GM18867 (cell line): ENCODE measurements at regions not wholly inside any gene's neighbourhood (a gene's known extent, or its start where the extent isn't known, plus 50 kb on each side); places are given as distances from the start of the nearest gene placed in this dataset.

ENCODE experiments used
- ATAC-seq: cut with Tn5 transposase; IDR thresholded peaks from one replicate; pipeline ENCODE4 v1.9.1; 2021; ENCODE audit warnings: mild to moderate bottlenecking, moderate library complexity; ENCODE audit not compliant: unreplicated experiment

DNA sequence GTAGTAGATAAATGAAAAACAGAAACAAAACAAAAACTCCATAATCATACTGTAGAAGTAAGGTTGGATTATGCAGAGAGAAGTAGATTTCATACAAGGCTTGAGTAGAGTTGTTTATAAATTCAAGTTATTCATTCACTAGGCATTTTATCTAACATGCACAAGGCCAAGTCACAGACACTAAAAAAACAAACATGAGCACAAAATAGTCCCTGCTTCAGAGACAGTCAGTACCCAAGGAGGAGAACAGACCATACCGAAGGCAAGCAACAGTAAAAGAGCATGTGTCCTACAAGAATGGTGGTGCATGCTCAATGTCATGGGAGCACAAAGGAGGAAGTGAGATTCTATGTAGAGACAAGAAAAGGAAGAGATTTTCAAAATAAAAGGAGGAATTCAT is 796.5 kb upstream of the LRRC4C start:
- ATAC-seq: no peak

DNA sequence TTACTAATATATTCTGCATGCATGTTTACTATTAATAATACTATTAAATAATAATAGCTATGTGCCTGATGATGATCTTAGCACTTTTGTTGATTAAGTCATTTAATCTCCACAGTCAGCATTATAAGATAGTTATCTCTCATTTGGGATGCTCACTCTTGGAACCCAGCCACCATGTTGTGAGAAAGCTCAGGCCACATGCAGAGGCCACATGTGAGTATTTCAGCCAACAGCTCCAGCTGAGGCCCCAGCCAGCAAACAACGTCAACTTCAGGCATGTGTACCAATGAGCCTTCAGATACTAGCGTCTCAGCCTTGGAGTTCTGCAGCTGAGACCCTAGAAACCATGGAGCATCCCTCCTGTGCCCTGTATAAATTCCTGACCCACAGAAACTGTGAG is 798.1 kb upstream of the LRRC4C start:
- ATAC-seq: no peak

- ATAC-seq: no peak
Measured at GRCh38 chr11:42265072-42265471, 805.6 kb upstream of the LRRC4C start.

- ATAC-seq: no peak
Measured at GRCh38 chr11:42271306-42271705, 811.9 kb upstream of the LRRC4C start.

- no peak for ATAC-seq
Measured at GRCh38 chr11:42273977-42274376, 814.5 kb upstream of the LRRC4C start.

DNA sequence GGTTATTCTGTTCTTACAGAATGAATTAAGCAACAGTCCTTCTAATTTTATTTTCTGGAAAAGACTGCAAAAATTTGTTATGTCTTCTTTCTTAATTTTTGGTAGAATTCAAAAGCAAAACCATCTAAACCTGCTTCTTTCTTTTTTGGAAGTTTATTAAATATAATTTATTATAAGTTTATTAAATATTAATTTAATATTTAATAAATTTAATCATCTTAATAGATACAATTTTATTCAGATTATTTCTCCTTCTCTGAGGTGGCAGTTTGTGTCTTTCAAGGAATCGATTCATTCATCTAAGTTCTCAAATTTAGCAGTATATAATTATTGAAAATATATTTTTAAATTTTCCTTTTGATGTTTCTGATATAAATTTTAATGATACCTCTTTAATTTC is 837.5 kb upstream of the LRRC4C start:
- no peak for ATAC-seq

- ATAC-seq: no peak
Measured at GRCh38 chr11:42299780-42300179, 840.3 kb upstream of the LRRC4C start.

DNA sequence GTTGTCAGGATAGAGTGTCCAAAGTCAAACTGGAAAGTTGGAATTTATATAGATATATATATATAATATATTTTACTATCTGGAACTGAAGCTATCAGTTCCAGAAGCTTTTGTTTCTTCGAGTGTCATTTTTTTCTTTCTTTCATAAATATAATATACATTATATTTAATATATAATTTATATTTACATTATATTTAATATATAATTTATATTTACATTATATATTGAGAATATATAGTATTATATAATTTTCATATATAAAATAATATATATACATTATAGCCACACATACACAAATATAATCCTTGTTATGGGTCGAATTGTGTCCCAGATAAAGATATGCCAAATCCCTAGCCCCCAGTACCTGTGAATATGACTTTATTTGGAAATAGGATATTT is 842.3 kb upstream of the LRRC4C start:
- ATAC-seq: no peak

GRCh38 chr11:42311514-42311913 is 852.1 kb upstream of the LRRC4C start:
- no peak for ATAC-seq

GRCh38 chr11:42311944-42312343 is 852.5 kb upstream of the LRRC4C start:
- ATAC-seq: no peak

DNA sequence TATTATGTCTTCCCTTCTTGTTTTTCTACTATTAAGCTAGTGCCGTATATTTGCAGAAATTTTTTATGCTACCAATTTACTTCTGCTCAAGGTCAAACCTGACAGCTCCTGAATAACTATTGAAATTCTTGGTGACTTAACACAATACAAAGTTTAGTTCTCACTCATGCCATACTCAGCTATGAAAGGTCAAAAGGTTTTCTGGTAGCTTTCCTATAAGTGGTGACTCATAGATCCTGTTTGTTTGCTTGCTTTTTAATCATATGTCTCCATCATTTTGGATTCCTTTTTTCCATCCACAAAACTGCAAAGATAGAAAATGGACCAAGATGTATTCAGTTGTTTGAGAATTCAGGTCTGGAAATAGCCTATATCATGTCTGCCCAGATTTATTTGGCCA is 855.8 kb upstream of the LRRC4C start:
- ATAC-seq: no peak

- ATAC-seq: no peak
Measured at GRCh38 chr11:42315846-42316245, 856.4 kb upstream of the LRRC4C start.

DNA sequence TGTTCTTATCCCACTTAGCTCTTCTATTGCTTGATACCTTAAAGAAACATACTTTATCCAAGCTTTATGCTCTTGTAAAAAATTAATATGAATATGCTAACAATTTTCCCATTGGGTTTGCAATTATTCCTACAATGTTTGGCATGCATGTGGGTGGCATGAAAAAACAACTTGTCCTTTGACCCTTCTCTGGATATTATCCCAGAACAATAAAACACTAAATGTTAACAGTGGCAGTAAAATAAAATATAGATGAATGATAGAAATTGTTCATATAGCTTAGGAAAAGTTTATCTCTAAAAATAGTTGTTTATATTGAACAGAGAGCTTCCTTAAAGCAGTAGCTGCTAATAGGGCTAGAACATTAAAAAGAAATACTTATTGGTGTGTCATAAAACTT is 860.5 kb upstream of the LRRC4C start:
- ATAC-seq: no peak

GRCh38 chr11:42329929-42330565 is 870.6 kb upstream of the LRRC4C start:
- ATAC-seq: no peak

GRCh38 chr11:42337786-42338455 is 878.5 kb upstream of the LRRC4C start:
- ATAC-seq: no peak

DNA sequence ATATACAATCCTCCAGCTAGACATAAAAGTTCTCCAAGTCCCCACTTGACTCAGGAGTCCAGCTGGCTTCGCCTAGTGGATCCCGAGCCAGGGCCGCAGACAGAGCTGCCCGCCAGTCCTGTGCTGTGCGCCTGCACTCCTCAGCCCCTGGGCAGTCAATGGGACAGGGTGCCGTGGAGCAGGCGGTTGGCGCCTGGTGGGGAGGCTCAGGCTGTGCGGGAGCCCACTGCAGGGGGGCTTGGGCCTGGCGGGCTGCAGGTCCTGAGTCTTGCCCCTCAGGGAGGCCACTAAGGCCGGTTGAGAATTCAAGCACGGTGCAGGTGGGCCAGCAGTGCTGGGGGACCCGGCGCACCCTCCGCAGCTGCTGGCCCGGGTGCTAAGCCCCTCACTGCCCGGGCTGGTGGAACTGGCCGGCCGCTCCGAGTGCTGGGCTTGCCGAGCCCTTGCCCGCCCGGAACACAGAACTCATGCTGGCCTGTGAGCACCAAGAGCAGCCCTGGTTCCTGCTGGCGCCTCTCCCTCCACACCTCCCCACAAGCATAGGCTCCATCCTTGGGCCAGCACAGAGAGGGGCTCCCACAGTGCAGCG is 884.8 kb upstream of the LRRC4C start:
- ATAC-seq: no peak

- ATAC-seq: no peak
Measured at GRCh38 chr11:42345933-42346332, 886.5 kb upstream of the LRRC4C start.

GRCh38 chr11:42363701-42364100 is 904.2 kb upstream of the LRRC4C start:
- ATAC-seq: no peak

- no peak for ATAC-seq
Measured at GRCh38 chr11:42390116-42390515, 921.7 kb upstream of the API5 start.

GRCh38 chr11:42397483-42397882 is 914.3 kb upstream of the API5 start:
- ATAC-seq: no peak

DNA sequence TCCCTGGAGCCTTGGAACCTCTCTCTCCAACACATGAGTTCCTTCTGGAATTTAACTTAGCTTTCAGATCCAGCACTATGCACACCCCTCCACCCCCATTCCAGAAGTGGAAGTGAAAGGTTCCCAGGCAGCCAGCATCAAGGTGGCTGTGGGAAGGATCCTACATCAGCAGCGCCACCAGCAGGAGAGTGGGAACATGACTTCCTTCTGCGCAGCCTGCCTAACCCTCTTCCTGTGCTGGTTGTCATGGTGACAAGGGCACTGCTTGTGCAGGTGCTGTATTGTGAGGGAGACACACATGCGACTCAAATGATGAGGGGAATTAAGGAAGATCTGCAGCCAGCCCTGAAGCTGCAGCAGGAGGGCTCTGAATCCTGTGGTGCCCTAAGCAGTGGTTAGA is 904.5 kb upstream of the API5 start:
- ATAC-seq: no peak

DNA sequence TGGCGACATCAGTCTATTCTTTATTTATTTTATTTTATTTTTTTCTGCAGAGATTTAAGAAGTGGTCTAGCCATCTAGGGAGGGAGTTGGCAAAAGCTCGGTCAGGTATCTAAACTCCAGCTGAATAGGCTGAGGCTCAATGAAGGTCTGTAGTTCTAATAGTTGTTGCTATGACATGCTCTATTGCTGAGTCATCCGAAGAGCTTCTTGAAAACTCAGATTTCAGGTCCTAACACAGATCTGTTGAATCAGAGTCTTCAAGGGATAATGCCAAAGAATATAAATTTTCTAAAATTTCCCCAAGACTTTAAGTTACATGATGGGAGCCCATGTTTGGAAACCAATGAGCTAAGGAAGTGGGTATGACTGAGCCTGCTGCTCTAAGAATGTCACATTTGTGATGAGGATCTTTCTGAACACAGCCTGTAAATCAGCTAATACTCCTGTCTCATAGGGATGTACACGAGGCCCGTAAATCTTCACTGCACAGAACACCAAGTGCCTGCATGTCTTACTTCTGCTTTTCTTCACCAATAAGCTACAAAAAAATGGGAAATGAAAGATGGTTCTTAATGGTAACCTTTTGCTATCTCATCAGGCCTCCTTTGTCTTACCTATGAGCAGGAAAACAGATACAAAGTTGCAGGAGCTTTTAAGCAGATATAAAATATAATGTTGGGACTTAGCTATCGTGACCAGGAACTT is 901.4 kb upstream of the API5 start:
- ATAC-seq: peak; percentile 69
